HuH-7 (cell line): ENCODE measurements at regions not wholly inside any gene's neighbourhood (a gene's known extent, or its start where the extent isn't known, plus 50 kb on each side); places are given as distances from the start of the nearest gene placed in this dataset.
A peak's percentile ranks its signal among the peaks of the same experiment; 100 is the strongest.

ENCODE experiments used
- DNase-seq: peaks from one replicate; pipeline ENCODE4 v3.0.0; 2011; ENCODE audit warnings: low spot score

DNA sequence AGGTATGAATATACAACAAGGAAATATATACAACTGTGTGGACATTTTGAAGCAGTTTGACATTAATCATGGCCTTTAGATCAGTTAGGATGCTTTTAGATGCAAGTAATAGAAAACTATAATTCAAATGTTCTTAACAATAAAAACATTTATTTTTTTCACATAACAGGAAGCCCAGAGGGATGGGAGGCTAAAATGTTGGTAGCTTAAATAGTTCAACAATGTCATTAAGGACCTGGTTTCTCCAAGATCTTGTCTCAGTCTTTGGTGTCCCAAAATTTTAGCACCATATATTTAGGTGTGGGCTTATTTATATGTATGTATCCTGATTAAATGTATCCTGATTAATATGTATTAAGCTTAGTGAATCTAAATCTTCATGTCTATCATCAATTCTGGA lies 292.4 kb downstream of the NUAK1 start:
- no peak for DNase-seq

DNA sequence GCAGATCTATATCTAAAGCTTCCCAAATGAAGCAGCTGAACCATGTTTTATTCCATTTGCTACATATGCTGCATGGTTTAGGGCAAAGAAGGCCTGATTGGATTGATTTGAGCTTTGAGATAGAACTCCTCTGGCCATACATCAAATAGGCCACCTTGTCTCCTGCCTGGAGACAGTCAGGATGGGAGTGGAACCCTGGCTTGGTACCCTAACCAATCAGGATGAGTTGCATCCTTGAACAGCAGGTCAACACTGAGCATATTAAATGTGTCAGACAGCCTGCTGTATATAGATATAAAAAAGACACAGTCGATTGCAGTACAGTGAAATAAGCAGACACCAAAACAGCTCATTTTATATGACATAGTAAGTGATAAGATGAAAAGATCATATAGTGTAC lies 291.7 kb downstream of the NUAK1 start:
- no peak for DNase-seq

DNA sequence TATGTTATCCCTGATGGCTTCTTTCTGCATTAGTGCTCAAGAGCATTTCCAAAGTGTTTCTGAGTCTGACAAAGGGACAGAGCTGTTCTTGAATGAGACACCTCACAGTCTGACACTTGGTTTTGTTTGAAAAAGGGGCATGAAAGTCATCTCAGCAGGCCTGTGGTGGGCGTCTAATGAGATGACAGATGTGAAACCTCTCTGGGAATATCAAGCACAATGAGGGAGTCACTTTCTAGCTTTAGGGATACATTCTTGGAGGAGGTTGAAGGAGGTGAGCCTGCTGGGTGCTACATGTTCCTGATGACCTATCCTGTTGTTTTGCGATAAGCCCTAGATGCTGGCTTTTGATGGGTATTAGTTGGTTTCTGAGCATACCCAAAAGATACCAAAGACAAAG lies 290.5 kb downstream of the NUAK1 start:
- DNase-seq: no peak

DNA sequence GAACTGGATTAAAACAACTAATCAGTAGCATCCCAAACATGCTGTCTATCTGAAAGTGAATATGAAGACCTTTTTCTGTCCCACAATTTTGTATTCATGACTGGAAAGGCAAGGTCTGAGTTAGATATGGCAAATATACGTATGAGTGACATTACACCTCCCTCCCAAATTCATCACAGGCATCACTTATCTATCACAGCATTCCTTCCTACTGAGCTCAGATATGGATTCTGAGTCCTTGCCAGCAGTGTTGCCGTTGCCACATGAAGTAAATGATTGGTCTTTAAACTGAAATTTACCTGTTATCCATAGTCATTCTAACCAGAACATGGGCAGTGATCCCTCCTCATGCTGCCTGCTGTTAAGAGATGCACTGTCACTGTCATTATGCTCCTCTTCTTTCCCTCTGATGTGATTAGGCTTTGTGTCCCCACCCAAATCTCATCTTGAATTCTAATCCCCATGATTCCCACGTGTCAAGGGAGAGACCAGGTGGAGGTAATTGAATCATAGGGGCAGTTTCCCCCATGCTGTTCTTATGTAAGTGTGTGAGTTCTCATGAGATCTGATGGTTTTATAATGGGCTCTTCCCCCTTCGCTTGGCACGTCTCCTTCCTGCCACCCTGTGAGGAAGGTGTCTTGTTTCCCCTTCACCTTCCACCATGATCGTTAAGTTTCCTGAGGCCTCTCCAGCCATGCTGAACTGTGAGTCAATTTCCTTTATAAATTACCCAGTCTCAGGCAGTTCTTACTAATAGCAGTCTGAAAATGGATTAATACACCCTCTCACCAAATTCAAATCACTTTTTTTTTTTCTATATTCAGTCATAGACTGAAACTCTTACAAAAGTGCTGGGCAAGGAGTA lies 288.4 kb downstream of the NUAK1 start:
- no peak for DNase-seq

DNA sequence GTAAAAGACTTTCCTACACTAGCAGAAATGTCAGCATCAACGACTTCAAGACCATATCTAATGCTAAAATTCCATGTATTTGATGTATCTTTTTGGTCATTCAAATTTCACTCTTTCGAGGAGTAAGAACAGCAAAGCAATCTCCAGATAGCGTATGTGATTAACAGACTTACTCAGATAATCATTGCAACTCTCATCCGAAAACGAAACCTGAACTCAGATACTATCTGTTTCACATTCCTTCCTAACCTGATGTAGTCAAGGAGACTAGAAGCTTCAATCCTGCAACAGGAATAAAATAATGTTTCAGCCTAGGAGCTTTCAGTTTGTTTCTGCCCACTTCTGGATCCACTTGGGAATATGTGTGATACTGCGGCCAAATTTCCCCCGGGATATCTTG lies 286.3 kb downstream of the NUAK1 start:
- DNase-seq: no peak

DNA sequence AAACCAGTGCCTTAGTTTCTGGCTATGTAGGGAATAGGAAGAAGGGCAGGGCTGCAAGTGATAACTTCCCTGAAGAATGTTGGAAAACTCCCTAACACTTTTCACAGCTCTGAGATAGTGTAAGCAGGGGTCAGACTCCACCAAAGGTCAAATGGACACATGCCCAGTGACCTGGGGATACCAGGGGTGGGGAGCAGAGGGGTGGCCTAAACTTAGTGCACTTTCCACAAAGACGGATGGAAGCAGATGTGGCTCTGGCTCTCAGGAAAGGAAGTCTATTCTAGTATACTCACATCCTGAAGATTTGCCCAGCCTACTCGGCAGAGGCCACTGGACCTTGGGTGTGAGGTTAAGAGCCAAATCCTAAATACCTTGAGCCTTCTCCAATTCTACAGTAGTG lies 285.8 kb downstream of the NUAK1 start:
- no peak for DNase-seq

DNA sequence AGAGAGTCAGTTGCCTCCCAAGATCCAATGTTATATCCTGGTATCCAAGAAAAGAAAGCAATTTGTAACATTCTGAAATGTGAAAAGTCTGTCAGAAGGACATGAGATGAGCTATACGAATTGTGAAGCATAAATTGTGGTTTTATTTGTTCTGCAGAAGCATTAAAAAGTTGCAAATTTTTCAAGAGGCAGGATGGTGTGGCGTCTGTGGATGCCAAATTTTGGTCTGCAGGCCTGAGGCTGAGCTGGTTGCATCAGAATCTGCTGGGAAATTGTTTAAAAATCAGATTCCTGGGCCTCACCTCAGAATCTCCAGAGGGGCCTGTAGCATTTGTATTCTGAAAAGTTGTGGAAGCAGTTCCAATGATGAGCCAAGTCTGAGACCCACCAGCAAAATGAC lies 284.7 kb downstream of the NUAK1 start:
- DNase-seq: no peak

DNA sequence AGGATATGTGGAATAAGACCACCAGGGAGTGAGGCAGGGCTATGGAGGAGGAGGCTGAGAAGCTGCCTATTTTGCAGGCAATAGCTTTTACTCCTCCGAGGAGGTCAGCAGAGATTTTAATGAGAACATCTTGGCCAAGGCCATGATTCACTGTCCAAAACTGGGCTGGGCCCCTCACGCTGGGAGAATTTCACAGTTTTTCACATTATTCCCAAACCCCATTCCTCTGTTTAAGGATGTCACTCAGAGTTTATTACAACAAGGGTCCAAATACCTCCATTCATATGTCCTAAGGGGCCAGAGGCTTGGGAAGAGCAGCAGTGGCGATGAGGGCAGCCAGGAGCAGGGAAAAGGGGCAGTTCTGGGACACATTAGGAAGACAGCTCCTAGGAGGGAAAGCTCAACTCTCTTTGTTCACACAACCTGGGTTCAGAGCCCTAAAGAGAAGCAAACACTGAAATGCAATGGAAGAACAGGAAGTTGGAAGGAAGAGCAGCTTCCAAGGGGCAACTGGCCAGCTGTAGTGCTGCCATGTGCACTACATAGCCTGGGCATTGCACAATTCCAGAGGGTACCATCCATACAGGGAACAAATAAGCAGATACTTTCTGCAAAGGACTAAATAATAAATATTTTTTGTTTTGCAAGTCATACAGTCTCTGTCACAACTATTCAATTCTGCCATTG lies 283.2 kb downstream of the NUAK1 start:
- no peak for DNase-seq

DNA sequence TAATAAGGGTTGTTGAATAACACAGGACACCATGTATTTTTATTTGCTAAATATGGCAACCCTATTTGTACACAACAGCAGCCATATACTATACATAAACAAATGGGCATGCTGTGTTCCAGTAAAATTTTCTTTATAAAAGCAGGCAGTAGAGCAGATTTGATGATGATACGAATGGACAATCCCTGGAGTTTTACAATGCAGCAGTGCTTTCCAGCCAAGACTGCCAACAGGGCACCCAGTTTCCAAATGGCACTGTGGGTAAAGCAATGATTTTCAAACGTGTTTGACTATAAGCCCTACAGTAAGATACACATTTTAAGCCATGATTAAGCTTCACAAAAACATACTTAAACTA lies 282.7 kb downstream of the NUAK1 start:
- DNase-seq: no peak

DNA sequence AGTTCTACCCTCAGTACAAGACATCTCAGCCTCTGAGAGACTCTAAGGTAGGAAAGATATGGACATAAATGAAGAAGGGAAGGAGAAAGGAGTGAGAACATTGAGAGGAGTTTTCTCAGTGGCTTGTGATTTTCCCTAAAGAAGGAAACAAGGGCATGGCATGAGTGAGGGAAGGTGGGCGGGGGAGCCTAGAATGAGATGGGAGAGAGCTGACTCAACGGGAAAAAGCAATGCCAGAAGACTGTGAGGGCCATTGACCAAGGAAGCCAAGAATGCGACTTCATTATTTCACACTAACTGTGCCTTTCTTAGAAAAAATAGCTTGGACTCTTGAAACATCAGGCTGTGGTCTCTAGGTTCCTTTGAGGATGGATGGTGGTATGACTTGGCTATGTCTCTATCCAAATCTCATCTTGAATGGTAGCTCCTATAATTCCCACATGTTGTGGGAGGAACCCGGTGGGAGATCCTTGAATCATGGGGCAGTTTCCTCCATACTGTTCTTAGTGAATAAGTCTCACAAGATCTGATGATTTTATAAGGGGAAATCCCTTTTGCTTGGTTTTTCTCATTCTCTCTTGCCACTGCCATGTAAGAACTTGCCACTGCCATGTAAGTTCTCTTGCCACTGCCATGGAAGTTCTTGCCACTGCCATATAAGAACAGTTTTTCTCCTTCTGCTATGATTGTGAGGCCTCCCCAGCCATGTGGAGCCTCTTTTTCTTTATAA lies 279.6 kb downstream of the NUAK1 start:
- DNase-seq: no peak

DNA sequence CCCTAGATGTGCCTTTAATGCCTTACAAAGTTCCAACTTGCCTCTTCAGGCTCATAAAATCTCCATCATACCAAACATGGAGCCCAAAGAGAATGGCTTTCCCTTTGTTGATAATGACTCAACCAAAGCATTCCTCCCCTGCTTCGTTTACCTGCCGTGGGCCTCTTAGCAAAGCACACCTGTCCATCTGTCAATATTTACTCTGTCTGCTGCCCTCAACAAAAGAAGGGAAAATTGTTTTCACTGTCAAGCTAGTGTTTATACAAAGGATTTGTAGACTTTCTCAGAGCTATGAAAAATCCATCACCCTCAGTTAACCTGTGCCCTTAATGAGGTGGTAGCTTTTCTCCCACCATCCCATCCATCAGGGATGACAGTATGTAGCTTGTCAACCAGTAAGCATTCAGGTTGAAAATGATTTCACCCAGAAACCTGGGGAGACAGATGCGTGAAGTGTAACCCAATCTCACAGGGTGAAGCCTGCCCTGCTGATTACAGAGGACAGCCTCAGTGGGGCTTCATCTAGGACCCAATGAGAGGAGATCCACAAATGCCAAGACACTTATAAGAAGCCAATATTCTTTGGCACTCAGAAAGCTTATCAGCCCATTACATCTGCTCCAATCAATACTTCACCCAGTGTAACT lies 278.1 kb downstream of the NUAK1 start:
- DNase-seq: peak; percentile 23

DNA sequence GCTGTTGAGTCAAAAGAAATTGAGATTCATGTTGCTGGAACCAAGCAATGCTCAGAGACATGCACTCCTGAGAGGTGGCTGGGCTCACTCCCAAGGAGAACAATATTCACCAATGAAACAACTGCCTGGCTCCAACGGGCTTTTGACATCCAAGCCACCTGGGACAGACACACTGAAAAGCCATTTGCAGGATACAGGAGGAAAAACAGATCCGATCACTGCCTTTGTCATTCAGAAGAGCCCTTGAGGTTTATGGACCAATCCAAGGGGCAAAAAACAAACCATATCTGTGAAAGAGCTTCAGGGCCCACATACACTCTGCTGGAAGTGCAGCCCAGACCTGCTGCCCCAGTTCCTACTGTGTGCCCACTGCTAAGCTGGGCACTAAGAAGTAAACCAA lies 277.5 kb downstream of the NUAK1 start:
- DNase-seq: no peak

DNA sequence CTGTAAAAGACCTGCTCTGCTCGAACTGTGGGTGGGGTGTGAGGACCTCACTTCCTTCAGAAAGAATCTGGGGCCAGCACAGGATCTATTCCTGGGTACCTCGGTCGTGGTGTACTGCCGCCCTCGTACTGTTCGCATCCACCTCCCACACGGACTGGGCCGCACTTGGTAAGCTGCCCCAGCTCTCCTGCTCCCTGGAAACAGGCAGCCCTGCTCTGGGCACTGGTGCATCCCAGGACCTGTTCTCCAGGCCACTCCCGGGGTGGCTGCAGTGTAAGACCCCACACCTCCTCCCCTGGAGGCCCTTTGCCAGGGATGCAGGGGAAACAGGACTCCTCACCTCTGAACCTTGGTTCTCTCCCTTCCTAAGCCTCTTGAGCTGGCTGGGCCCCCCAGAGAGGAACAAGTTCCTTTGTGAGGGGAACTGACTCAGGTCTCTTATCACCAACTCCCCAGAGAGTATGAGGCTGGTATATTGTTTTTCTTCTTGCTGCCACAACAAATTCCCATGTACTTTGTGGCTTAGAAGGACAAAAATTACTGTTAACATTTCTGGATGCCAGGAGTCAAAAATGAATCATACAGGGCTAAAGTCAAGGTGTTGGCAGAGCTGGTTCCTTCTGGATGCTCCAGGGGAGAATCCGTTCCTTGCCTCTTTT lies 276.5 kb downstream of the NUAK1 start:
- no peak for DNase-seq

DNA sequence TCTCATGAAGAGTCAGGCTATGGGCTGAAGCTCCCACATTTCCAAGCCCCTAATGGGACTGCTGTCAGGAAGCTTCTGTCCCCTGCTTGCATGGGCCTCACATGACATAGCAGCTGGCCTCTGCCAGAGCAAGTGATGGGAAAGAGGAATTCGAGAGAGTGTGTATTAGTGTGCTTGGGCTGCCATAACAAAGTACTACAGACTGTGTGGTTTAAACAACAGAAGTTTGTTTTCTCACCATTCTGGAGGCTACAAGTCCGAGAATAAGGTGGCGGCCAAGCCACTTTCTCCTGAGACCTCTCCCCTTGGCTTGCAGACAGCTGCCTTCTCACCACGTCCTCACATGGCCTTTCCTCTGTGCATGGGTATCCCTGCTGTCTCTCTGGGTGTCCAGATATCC lies 274.4 kb downstream of the NUAK1 start:
- DNase-seq: no peak

DNA sequence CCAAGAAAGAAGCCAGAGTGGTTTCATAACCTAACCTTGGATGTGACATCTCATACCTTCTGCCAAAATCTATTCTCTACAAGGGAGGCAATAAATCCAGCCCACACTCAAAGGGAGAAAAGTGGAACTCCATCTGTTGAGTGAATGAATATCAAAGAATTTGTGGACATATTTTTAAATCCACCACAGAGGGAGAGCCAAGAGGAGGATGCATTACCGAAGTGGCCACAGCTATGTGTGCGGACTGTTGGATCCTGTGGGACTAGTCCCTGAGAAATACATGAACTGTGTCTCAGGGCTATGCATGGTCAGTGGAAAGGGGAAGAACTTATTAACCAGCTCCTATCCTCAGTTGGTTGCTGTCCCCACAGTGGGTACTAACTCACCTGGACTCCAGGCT lies 273.9 kb downstream of the NUAK1 start:
- DNase-seq: no peak

DNA sequence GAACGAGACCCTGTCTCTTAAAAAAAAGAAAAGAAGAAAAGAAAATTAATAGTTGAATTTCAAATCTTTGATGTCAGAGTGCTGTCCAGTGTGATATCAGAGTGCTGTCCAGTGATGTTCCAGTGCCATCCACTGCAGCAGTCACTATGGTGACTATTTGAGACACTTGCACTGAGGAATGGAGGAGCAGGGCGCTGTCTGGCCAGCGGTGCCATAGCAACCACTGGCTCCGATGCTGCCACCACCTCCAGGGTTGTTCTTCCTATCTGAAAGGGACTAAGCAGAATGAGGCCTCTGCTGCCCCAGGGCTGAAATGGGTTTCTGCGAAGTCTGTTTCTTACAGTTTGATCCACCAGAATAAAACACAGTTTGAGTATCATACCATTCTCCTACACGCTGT lies 272.9 kb downstream of the NUAK1 start:
- DNase-seq: no peak

DNA sequence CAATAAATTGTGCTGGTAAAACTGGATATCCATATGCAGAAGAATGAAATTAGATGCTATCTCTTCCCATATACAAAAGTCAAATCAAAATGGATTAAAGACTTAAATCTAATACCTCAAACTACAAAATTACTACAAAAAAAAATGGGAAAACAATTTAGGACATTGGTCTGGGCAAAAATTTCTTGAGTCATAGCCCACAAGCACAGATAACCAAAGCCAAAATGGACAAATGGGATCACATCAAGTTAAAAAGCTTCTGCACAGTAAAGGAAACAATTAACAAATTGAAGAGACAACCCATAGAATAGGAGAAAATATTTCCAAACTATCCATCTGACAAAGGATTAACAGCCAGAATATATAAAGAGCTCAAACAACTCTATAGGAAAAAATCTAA lies 264.6 kb downstream of the NUAK1 start:
- DNase-seq: no peak

DNA sequence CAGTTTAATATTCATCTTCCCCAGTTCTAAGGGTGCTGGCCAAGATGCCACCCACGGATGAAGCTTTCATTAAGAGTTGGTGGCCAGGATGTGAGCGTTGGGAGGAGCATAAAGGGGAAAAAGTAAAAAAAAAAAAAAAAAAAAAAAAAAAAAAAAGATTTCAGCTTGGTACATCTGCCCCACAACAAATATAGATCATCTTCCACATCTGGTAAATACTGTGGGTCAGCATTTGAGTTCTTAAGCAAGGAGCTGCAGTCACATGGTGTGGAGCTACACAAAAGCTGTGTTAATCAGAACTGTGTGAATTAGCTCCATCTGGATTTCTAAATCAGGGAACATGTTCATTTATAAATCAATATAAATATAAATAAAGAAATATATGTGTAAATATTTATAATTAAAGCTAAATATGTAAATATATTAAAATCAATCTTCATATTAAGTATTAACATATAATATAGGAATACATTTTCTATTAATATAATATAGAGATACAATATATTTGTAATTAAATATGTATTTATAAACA lies 262.3 kb downstream of the NUAK1 start:
- no peak for DNase-seq

DNA sequence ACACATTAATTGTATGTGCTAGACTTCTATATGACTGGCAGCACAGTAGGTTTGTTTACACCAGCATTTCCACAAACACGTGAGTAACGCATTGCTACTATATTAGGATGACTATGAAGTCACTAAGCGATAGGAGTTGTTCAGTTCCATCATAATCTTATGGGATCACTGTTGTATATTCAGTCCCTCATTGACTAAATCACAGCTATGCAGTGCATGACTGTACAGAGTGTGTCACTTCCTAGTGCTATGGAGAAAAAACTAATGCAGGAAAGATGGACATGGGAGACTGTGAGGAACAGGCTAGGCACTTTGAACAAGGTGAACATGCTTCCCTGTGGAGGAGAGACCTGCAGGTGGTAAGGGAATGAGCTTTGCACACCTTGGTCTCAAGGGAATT lies 259.8 kb downstream of the NUAK1 start:
- DNase-seq: no peak

DNA sequence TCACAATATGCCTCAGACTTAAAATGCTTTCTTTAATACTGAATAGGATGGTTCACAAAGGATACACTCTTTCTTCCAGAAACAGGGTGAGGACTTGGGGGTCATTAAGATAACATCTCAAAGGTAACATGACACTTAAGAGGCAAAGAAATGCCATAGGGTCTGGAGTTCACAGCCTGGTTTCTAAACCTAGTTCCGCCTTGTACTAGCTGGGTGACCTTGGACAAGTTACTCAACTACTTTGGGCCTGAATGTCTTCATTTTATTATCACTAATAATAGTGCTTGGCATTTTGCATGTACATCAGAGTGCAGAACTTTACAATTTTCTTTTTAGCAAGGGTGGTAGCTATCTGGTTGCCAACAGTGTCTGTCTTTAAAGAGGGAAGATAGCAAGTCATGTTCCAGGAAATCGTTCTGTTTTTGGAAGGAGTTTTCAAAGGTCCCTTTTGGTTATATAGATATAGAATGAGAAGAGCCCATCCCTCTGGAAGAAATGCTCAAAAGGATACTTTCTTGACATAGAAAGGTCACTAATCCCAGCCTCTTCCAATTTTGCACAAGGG lies 257.8 kb downstream of the NUAK1 start:
- no peak for DNase-seq

DNA sequence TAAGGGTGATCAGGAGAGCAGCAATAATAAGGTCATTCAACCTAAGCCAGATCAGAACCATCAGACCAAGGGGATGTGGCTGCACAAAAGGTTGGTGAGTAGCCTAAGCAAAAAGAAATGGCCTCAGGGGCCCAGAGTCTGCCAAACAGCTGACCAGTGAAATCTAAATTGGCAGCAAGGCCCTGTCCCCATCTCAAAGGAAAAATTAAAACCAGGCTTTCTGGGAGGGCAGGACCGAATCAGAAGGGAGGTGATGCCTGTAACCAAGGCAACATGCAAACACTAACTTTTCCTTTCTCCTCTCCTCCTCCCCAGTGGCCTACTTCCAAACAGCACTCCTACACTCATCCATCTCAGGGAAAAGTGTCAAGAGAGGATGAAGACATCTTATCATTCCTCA lies 256.4 kb downstream of the NUAK1 start:
- DNase-seq: no peak

DNA sequence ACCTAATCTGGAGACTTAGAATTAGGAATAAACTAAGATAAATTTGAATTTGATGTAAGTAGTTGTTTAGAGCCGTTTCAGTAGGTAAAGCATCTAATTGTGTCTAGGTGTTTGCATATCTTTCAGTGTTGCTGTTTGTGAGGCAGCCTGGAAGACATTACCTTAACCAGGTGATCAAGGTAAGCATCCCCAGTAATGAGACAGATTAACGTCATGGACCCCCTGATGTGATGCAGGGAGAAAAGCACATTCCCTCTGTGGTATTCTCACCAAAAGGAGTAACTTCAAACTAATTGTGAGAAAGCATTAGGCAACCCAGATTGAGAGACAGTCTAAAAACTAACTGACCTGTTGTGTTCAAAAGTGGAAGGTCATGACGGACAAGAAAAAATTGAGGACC lies 251.6 kb downstream of the NUAK1 start:
- DNase-seq: no peak
